Hepatocyte (in vitro differentiated cells): ENCODE measurements at regions not wholly inside any gene's neighbourhood (a gene's known extent, or its start where the extent isn't known, plus 50 kb on each side); places are given as distances from the start of the nearest gene placed in this dataset.

Source experiments
- CTCF ChIP-seq: fragments of 200-600 bp; sonication (generic); IDR thresholded peaks from 2 replicates; pipeline ENCODE4 v1.5.1; 2016; ENCODE audit warnings: antibody characterized with exemption, mild to moderate bottlenecking; ENCODE audit not compliant: poor library complexity
- EZH2 ChIP-seq: fragments of 200-600 bp; sonication (generic); IDR thresholded peaks from 2 replicates; pipeline ENCODE4 v1.6.1; 2016; ENCODE audit warnings: antibody characterized with exemption, mild to moderate bottlenecking, borderline replicate concordance
- EZH2phosphoT487 ChIP-seq: fragments of 200-600 bp; sonication (generic); IDR thresholded peaks from one replicate; pipeline ENCODE4 v1.6.1; 2018; ENCODE audit warnings: antibody characterized with exemption, mild to moderate bottlenecking, low read depth, moderate library complexity; ENCODE audit not compliant: unreplicated experiment, severe bottlenecking

DNA sequence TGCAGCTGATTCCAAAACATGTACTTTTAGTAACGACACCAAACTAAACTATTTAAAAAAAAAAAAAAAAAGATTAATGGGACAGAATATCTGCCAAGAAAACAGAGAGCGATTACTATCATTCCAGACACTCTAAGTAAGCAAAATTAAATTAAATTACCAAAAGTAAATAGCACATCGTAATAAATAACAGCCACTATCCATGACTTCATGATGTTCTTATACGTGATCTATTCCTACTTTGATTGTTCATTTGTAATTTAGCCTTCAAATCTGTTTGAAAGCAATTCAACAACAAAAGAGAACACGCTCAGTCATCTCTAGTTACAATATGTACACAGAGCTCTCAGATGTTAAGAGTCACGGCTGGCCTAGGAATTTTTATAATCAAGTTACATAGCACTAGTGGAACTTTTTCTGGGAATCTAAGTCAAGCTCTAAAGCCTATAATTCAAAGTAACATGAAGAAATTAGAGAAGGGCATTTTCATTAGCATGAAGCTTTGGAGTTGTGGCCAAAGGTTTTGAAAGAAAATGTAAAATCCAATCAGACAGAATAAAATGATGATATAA lies 241.7 kb upstream of the NEBL start:
- TF ChIP-seq EZH2 (no peak), CTCF (no peak), EZH2phosphoT487 (no peak)
